Subcutaneous abdominal adipose tissue (tissue), 5 donors: ENCODE measurements at regions not wholly inside any gene's neighbourhood (a gene's known extent, or its start where the extent isn't known, plus 50 kb on each side); places are given as distances from the start of the nearest gene placed in this dataset.
"Not testable (repeated sequence)": the region's sequence is repeated elsewhere in the genome, so short reads cannot be mapped to it uniquely, and the experiment has no call there.

Experiments
- H3K27ac ChIP-seq: one replicate; pipeline ENCODE4 v1.7.0; 2013; ENCODE audit warnings: low read depth, mild to moderate bottlenecking, inconsistent platforms, low read length, moderate library complexity
- H3K27me3 ChIP-seq, 5 donors: one replicate each; pipeline ENCODE4 v1.7.0; 2013; ENCODE audit warnings: low read length in 5 of 5, inconsistent platforms in 1 of 5; ENCODE audit not compliant: control insufficient read depth in 5 of 5, insufficient read depth in 4 of 5
- H3K36me3 ChIP-seq, 5 donors: one replicate each; pipeline ENCODE4 v1.7.0; 2013; ENCODE audit warnings: low read length in 5 of 5; ENCODE audit not compliant: control insufficient read depth in 5 of 5, insufficient read depth in 5 of 5
- H3K4me1 ChIP-seq, 5 donors: one replicate each; pipeline ENCODE4 v1.7.0; 2013; ENCODE audit warnings: low read length in 5 of 5, mild to moderate bottlenecking in 3 of 5, moderate library complexity in 1 of 5; ENCODE audit not compliant: control insufficient read depth in 5 of 5, insufficient read depth in 5 of 5
- H3K4me3 ChIP-seq, 5 donors: one replicate each; pipeline ENCODE4 v1.7.0; 2013; ENCODE audit warnings: low read length in 5 of 5, low read depth in 1 of 5
- H3K9ac ChIP-seq, 5 donors: one replicate each; pipeline ENCODE4 v1.7.0; 2013; ENCODE audit warnings: low read length in 5 of 5, mild to moderate bottlenecking in 4 of 5, moderate library complexity in 3 of 5
- H3K9me3 ChIP-seq, 5 donors: one replicate each; pipeline ENCODE4 v1.7.0; 2013; ENCODE audit warnings: low read length in 5 of 5; ENCODE audit not compliant: control insufficient read depth in 5 of 5
- donor health status: healthy.
- donor health status: healthy.
- donor health status: healthy.
- donor health status: healthy.
- donor health status: healthy.

GRCh38 chrX:127177966-127178365, 358.4 kb downstream of the PRR32 start:
- Histone ChIP-seq H3K9me3 (no peaks in the 10 kb centered on the region), H3K4me1 (no peaks in the 10 kb centered on the region), H3K27ac (no peak overlapping the region), H3K9ac (no peak overlapping the region), H3K36me3 (no peaks in the 10 kb centered on the region), H3K4me3 (no peak overlapping the region), H3K27me3 (no peaks in the 10 kb centered on the region)

- H3K27me3 ChIP-seq = no peaks in the 10 kb centered on the region
- H3K36me3 ChIP-seq = no peaks in the 10 kb centered on the region
- no peaks in the 10 kb centered on the region for H3K9me3 ChIP-seq
- no peak overlapping the region for H3K4me3 ChIP-seq
- no peak overlapping the region for H3K9ac ChIP-seq
- H3K27ac ChIP-seq = no peak overlapping the region
- H3K4me1 ChIP-seq = no peaks in the 10 kb centered on the region
Observed at GRCh38 chrX:127187095-127187494, 367.6 kb downstream of the PRR32 start.

- Histone ChIP-seq H3K9me3 (no peaks in the 10 kb centered on the region), H3K27me3 (no peaks in the 10 kb centered on the region)
Observed at GRCh38 chrX:127190381-127190780, 370.9 kb downstream of the PRR32 start.

GRCh38 chrX:127207326-127207725, 387.8 kb downstream of the PRR32 start:
- H3K4me1 ChIP-seq = no peaks in the 10 kb centered on the region
- H3K27ac ChIP-seq = no peak overlapping the region
- no peaks in the 10 kb centered on the region for H3K27me3 ChIP-seq
- H3K9ac ChIP-seq = no peak overlapping the region
- no peaks in the 10 kb centered on the region for H3K36me3 ChIP-seq
- no peak overlapping the region for H3K4me3 ChIP-seq
- H3K9me3 ChIP-seq = no peaks in the 10 kb centered on the region

More at GRCh38 chrX:127190381-127190780, 370.9 kb downstream of the PRR32 start:
- no peak overlapping the region for H3K4me3 ChIP-seq
- H3K36me3 ChIP-seq = no peaks in the 10 kb centered on the region
- H3K9ac ChIP-seq = no peak overlapping the region
- no peak overlapping the region for H3K27ac ChIP-seq
- no peaks in the 10 kb centered on the region for H3K4me1 ChIP-seq

- not testable (repeated sequence) for H3K4me1 ChIP-seq, H3K36me3 ChIP-seq, H3K27me3 ChIP-seq
Observed at GRCh38 chrX:127221821-127222220, 402.3 kb downstream of the PRR32 start.

GRCh38 chrX:127243654-127244053, 424.1 kb downstream of the PRR32 start:
- Histone ChIP-seq H3K9me3 (no peaks in the 10 kb centered on the region), H3K9ac (no peak overlapping the region), H3K4me1 (no peaks in the 10 kb centered on the region), H3K36me3 (no peaks in the 10 kb centered on the region), H3K4me3 (no peak overlapping the region), H3K27me3 (peaks cover 0 to 2% (median 0%) of the 10 kb centered on the region in 5 donors), H3K27ac (no peak overlapping the region)

More at GRCh38 chrX:127221821-127222220, 402.3 kb downstream of the PRR32 start:
- Histone ChIP-seq H3K4me3 (peak overlapping the region in 1 of 5 donors; percentile 29), H3K9me3 (peaks cover 0 to 19% (median 11%) of the 10 kb centered on the region in 5 donors)
- H3K9ac ChIP-seq, H3K27ac ChIP-seq: not testable (repeated sequence)

GRCh38 chrX:127259742-127260141, 440.2 kb downstream of the PRR32 start:
- H3K27ac ChIP-seq = no peak overlapping the region
- no peaks in the 10 kb centered on the region for H3K4me1 ChIP-seq
- no peak overlapping the region for H3K4me3 ChIP-seq
- no peaks in the 10 kb centered on the region for H3K27me3 ChIP-seq
- peaks cover 0 to 13% (median 0%) of the 10 kb centered on the region in 5 donors for H3K9me3 ChIP-seq
- no peaks in the 10 kb centered on the region for H3K36me3 ChIP-seq
- no peak overlapping the region for H3K9ac ChIP-seq

GRCh38 chrX:127276326-127276725, 456.8 kb downstream of the PRR32 start:
- Histone ChIP-seq H3K4me3 (no peak overlapping the region), H3K9ac (no peak overlapping the region), H3K9me3 (no peaks in the 10 kb centered on the region), H3K4me1 (no peaks in the 10 kb centered on the region), H3K36me3 (no peaks in the 10 kb centered on the region), H3K27ac (no peak overlapping the region), H3K27me3 (no peaks in the 10 kb centered on the region)

- H3K9ac ChIP-seq = no peak overlapping the region
- no peaks in the 10 kb centered on the region for H3K4me1 ChIP-seq
- no peak overlapping the region for H3K4me3 ChIP-seq
- H3K36me3 ChIP-seq = no peaks in the 10 kb centered on the region
- no peaks in the 10 kb centered on the region for H3K9me3 ChIP-seq
- no peaks in the 10 kb centered on the region for H3K27me3 ChIP-seq
- H3K27ac ChIP-seq = no peak overlapping the region
Observed at GRCh38 chrX:127300511-127300910, 481.0 kb downstream of the PRR32 start.

GRCh38 chrX:127302841-127303240, 483.3 kb downstream of the PRR32 start:
- no peaks in the 10 kb centered on the region for H3K4me1 ChIP-seq
- no peak overlapping the region for H3K4me3 ChIP-seq
- H3K27me3 ChIP-seq = no peaks in the 10 kb centered on the region
- no peak overlapping the region for H3K9ac ChIP-seq
- H3K36me3 ChIP-seq = no peaks in the 10 kb centered on the region
- H3K27ac ChIP-seq = no peak overlapping the region
- H3K9me3 ChIP-seq = no peaks in the 10 kb centered on the region

GRCh38 chrX:127305013-127305412, 485.5 kb downstream of the PRR32 start:
- no peak overlapping the region for H3K27ac ChIP-seq
- no peaks in the 10 kb centered on the region for H3K4me1 ChIP-seq
- no peak overlapping the region for H3K9ac ChIP-seq

More at GRCh38 chrX:127305013-127305412, 485.5 kb downstream of the PRR32 start:
- Histone ChIP-seq H3K27me3 (no peaks in the 10 kb centered on the region), H3K4me3 (no peak overlapping the region), H3K36me3 (no peaks in the 10 kb centered on the region), H3K9me3 (no peaks in the 10 kb centered on the region)
